HG03060 (cell line): ENCODE measurements at regions not wholly inside any gene's neighbourhood (a gene's known extent, or its start where the extent isn't known, plus 50 kb on each side); places are given as distances from the start of the nearest gene placed in this dataset.

Experiments
- ATAC-seq: cut with Tn5 transposase; IDR thresholded peaks from one replicate; pipeline ENCODE4 v1.9.1; 2021; ENCODE audit warnings: low read depth, moderate number of reproducible peaks; ENCODE audit not compliant: unreplicated experiment

DNA sequence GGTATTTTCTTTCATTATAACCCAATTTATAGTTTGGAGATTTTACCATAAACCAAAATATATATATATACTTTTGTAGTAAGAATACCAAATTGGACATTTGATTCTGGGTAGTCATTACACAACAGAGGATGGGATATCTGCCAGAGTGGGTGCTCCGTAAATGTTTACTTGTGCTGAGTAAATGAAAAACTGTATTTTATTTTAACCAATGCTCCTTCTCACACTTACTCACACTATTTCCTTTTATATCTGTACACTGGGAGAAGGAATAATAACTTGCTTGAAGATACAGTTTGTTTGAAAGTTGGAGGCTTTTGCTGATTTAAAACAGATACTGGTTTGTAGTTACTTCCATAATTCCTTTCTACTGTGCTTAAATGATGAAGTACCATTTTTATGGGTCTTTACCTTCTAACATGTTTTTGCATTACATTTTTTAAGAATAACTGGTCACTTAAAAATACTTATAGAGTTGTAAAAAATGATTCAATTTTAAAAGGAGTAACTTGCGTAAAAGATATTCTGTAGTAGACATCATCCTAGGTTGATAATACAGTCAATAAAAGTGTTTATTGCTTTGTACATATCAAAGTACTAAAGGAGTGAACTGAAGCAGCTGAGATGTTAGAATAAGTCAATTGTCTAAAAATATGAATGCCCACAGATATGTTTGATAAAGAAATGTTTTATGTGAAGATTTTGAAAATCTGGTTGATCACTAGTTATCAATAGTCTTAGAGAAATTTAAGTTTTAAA is 411.7 kb downstream of the UTRN start:
- no peak for ATAC-seq

- ATAC-seq = no peak
Measured at GRCh38 chr6:144697369-144697760, 412.2 kb downstream of the UTRN start.

- no peak for ATAC-seq
Measured at GRCh38 chr6:144697801-144698200, 412.7 kb downstream of the UTRN start.

- ATAC-seq = no peak
Measured at GRCh38 chr6:144702781-144703180, 417.6 kb downstream of the UTRN start.

GRCh38 chr6:144710207-144710606 is 425.1 kb downstream of the UTRN start:
- no peak for ATAC-seq

GRCh38 chr6:144711661-144712060 is 426.5 kb downstream of the UTRN start:
- no peak for ATAC-seq

GRCh38 chr6:144712541-144712940 is 427.4 kb downstream of the UTRN start:
- no peak for ATAC-seq

GRCh38 chr6:144714021-144714712 is 429.0 kb downstream of the UTRN start:
- ATAC-seq = no peak

DNA sequence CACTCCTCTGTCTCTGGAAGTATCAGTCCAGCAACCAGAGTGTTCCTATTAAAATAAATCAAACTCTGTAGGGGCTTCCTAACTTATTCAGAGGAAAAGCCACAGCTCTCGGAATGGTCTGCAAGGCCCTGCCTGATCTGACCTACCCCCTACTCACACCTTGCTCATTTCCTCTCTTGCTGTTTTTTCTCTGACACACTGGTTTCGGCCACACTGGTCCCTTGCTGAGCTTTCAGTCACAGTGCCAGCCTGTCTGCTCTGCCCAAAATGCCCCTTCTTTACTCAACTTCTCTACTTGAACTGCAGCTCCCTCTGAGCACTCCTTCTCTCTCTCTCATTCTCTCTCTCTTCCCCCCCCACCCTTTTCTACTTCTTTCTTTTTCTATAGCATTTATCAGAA is 430.2 kb downstream of the UTRN start:
- ATAC-seq = peak; percentile 60

GRCh38 chr6:144718431-144718830 is 433.3 kb downstream of the UTRN start:
- no peak for ATAC-seq

DNA sequence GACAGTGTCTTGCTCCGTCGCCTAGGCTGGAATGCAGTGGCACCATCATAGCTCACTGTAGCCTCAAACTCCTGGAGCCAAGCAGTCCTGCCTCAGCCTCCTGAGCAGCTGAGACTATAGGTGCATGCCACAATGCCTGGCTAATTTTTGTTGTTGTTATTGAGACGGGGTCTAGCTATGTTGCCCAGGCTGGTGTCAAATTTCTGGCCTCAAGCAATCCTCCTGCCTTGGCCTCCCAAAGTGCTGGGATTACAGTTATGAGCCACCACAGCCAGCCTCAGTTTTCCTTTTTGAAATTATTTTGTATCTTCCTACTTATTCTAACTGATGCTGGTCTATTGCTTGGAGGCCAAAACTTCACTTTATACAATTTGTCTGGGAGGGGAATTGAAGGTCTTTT is 436.1 kb downstream of the UTRN start:
- no peak for ATAC-seq

DNA sequence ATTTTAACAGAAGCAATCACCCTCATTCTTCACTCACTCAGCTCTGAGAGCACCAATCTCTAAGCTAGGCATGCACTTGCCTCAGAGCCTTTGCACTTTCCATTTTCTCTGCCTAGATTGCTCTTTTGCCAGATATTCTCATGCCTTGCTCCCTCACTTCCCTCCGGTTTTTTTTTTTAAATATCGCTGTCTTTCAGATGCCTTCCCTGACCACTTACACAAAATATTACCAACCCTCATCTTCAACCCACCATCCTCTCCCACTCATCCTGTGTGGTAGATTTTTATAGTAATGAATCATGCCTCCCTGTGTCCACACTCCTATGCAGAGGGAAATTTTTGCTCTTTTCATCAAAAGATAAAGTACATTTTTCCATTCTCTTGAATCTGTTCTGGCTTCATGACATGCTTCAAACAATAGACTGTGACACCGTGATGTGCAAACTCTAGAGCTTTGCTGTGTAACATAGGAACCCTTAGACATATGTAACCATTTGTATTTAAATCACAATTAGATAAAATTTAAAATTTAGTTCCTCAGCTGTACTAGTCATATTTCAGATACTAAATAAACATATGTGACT is 437.1 kb downstream of the UTRN start:
- no peak for ATAC-seq

GRCh38 chr6:144722925-144723324 is 437.8 kb downstream of the UTRN start:
- no peak for ATAC-seq

DNA sequence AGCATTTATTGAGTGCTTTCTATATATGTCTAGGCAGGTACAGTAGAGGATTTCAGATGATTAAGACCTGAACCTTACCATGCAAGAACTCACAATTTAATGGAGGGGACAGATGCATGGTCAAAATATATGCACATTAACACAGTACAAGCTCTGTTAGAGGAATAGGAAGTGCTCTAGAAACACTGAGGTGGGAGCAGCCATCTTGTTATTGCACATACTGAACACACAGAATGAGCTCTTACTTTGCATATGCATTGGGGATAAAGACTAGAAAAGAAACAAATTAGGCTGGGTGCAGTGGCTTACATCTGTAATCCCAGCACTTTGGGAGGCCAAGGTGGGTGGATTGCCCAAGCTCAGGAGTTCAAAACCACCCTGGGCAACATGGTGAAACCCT is 438.3 kb downstream of the UTRN start:
- no peak for ATAC-seq

DNA sequence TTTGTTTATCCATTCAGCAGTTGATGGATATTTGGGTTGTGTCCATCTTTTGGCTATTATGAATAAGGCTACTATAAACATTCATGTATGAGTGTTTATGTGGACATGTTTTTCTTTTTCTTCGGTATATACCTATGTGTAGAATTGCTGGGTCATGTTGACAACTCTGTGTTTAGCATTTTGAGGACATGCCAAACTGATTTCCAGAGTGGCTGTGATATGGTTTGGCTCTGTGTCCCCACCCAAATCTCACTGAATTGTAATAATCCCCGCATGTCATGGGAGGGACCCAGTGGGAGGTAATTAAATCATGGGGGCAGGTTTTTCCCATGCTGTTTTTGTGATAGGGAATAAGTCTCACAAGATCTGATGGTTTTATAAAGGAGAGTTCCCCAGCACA is 439.7 kb downstream of the UTRN start:
- ATAC-seq = no peak

- ATAC-seq = peak; percentile 54
Measured at GRCh38 chr6:144725736-144726522, 440.8 kb downstream of the UTRN start.

DNA sequence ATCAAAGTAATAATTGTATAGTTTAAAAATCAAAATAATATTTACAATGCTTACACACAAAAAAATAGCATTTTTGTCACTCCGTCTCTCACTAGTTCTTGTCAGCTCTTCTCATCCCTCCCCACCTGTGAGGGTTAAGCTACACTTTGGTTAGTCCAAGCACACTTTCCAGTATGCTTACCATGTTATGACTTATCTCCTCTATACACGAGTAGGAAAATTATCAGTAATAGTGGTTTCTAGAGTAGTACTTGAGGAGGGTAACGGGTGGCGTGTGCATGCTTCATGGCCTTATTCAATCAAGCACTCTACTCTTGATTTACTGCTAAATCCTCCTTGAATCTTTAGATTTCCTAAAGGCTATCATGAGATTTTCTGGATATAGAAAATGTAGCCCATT is 443.7 kb downstream of the UTRN start:
- no peak for ATAC-seq

GRCh38 chr6:144729502-144729901 is 444.4 kb downstream of the UTRN start:
- ATAC-seq = peak; percentile 67

DNA sequence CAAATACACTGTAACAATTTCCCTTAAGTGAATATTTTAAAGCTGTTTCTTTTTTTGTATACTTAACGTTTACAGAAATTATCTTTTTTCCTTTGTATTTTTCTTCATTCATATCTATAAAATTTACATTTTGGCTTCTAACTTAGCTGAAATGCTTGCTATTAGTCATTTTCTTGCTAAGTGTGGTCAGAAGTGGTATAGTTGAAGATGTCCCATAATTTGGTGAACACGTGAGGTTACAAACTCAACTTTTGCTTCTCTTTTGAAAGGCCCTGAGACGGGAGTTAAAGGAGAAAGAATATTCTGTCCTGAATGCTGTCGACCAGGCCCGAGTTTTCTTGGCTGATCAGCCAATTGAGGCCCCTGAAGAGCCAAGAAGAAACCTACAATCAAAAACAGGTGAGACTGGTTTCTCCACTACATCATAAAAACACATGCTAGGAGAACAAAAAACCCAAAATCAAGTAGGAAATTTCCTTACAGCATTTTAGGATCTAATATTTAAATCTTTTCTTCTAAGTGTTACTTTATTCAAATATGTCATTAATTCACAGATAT is 445.0 kb downstream of the UTRN start:
- no peak for ATAC-seq

- ATAC-seq = no peak
Measured at GRCh38 chr6:144731229-144731628, 446.1 kb downstream of the UTRN start.

- ATAC-seq = no peak
Measured at GRCh38 chr6:144736763-144737162, 451.6 kb downstream of the UTRN start.
